IgD-negative memory B cell (primary cell): ENCODE measurements at regions not wholly inside any gene's neighbourhood (a gene's known extent, or its start where the extent isn't known, plus 50 kb on each side); places are given as distances from the start of the nearest gene placed in this dataset.
A peak's percentile ranks its signal among the peaks of the same experiment; 100 is the strongest.

ENCODE experiments used
- H3K27ac Mint-ChIP-seq, 3 donors: one replicate each; pipeline ENCODE4 v1.8.0; 2020 to 2022; ENCODE audit warnings: mild to moderate bottlenecking in 3 of 3, mixed read lengths in 3 of 3, moderate library complexity in 1 of 3
- H3K27me3 Mint-ChIP-seq: one replicate; pipeline ENCODE4 v1.8.0; 2021; ENCODE audit warnings: mixed read lengths
- H3K36me3 Mint-ChIP-seq: one replicate; pipeline ENCODE4 v1.8.0; 2020; ENCODE audit warnings: mild to moderate bottlenecking, mixed read lengths
- H3K4me1 Mint-ChIP-seq, 3 donors: one replicate each; pipeline ENCODE4 v1.8.0; 2020 to 2022; ENCODE audit warnings: mixed read lengths in 3 of 3, mild to moderate bottlenecking in 1 of 3
- H3K4me3 Mint-ChIP-seq, 4 donors: one replicate each; pipeline ENCODE4 v1.8.0; 2020 to 2022; ENCODE audit warnings: mild to moderate bottlenecking in 4 of 4, mixed read lengths in 4 of 4, moderate library complexity in 3 of 4
- H3K9me3 Mint-ChIP-seq, 3 donors: one replicate each; pipeline ENCODE4 v1.8.0; 2020 to 2021; ENCODE audit warnings: mixed read lengths in 3 of 3, mild to moderate bottlenecking in 1 of 3

DNA sequence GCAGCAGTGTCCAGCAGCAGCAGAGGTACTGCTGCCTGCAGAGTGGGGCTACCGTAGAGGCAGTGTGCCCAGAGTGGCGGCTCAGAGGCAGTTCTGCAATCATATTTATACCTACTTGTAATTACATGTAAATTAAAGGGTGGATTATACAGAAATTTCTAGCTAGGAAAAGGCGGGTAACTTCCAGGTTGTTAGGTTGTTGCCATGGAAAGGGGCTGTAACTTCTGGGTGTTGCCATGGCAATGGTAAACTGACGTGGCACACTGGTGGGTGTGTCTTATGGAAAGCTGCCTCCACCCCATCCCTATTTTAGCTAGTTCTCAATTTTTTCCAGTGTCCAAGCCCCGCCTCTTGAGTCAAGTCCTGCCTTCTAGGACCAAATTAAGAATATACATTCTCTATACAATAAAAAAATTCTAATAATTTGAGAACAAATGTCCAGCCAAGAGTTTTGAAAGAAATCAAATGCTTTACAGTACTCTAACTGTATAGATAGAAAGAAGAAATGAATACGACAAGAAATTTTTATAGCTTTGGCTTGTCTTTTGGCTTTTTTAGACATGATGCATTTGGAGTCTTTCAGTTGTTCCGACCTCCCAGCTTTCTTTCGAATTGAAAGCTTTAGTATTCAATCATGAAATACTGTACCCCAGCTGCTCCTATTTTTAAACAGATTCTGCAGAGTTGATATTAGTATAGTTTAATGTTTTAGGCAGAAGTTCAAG lies 816.6 kb downstream of the DIAPH3 start:
- no peaks in the 10 kb centered on the region for H3K9me3 Mint-ChIP-seq
- H3K4me1 Mint-ChIP-seq = no peaks in the 10 kb centered on the region
- H3K36me3 Mint-ChIP-seq = no peaks in the 10 kb centered on the region
- no peak overlapping the region for H3K27ac Mint-ChIP-seq
- H3K27me3 Mint-ChIP-seq = no peaks in the 10 kb centered on the region
- no peak overlapping the region for H3K4me3 Mint-ChIP-seq

DNA sequence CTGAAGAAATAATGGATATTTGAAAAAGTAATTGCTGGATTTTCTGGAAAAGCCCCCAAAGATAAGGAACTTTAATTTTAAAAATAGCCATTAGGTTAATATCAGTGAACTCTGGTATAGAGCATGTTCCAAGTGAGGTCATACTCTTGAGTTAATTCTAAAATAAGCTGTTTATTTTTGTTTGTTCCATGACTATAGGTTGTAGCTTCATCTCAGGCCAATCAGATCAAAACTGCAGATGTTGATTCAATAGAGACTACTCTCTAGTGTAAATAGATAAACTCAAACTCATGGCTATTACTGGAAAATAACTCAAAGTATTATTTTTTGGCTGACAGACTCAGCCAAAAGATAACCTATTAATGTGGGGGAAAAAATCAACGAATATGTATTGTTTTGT lies 815.1 kb downstream of the DIAPH3 start:
- Mint-ChIP-seq H3K27ac (no peak overlapping the region), H3K4me3 (no peak overlapping the region), H3K4me1 (no peaks in the 10 kb centered on the region), H3K27me3 (no peaks in the 10 kb centered on the region), H3K36me3 (no peaks in the 10 kb centered on the region), H3K9me3 (no peaks in the 10 kb centered on the region)

DNA sequence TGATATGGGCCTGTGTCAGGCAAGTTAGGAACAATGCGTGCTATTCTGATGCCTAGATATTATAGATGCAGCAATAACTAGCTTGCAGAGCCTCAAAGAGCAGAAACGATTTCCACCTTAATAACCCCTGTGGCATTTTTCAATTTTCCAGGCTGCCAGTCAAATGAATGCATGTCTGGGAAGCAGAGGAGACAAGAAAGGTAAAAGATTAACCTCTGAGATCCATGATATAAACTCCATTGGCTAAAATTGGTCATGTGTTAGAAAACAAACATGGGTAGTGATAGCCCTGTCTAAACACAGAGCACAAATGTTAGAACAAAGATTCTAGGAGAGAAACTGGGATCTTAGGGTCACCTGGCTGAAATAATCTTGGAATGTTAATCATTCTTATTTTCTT lies 811.1 kb downstream of the DIAPH3 start:
- Mint-ChIP-seq H3K27ac (no peak overlapping the region), H3K9me3 (peaks cover 0 to 1% (median 0%) of the 10 kb centered on the region in 3 donors), H3K27me3 (no peaks in the 10 kb centered on the region), H3K36me3 (no peaks in the 10 kb centered on the region), H3K4me3 (no peak overlapping the region), H3K4me1 (no peaks in the 10 kb centered on the region)

GRCh38 chr13:59354665-59355369 lies 808.9 kb downstream of the DIAPH3 start:
- Mint-ChIP-seq H3K27ac (no peak overlapping the region), H3K36me3 (no peaks in the 10 kb centered on the region), H3K4me1 (peaks cover 0 to 1% (median 0%) of the 10 kb centered on the region in 3 donors), H3K4me3 (no peak overlapping the region), H3K27me3 (no peaks in the 10 kb centered on the region), H3K9me3 (peaks cover 0 to 1% (median 0%) of the 10 kb centered on the region in 3 donors)

- Mint-ChIP-seq H3K36me3 (no peaks in the 10 kb centered on the region), H3K4me3 (no peak overlapping the region), H3K27ac (peak overlapping the region in 1 of 3 donors; percentile 25), H3K9me3 (peaks cover 0 to 1% (median 0%) of the 10 kb centered on the region in 3 donors), H3K4me1 (peaks cover 0 to 1% (median 0%) of the 10 kb centered on the region in 3 donors), H3K27me3 (no peaks in the 10 kb centered on the region)
These were observed 807.1 kb downstream of the DIAPH3 start for GRCh38 chr13:59356607-59357006.

- Mint-ChIP-seq H3K4me3 (no peak overlapping the region), H3K27ac (no peak overlapping the region), H3K27me3 (no peaks in the 10 kb centered on the region), H3K36me3 (no peaks in the 10 kb centered on the region), H3K9me3 (peaks cover 0 to 1% (median 0%) of the 10 kb centered on the region in 3 donors), H3K4me1 (peaks cover 0 to 1% (median 0%) of the 10 kb centered on the region in 3 donors)
These were observed 805.7 kb downstream of the DIAPH3 start for GRCh38 chr13:59358014-59358413.

GRCh38 chr13:59360108-59360507 lies 803.6 kb downstream of the DIAPH3 start:
- Mint-ChIP-seq H3K4me3 (no peak overlapping the region), H3K36me3 (no peaks in the 10 kb centered on the region), H3K27ac (no peak overlapping the region), H3K4me1 (peaks cover 0 to 1% (median 0%) of the 10 kb centered on the region in 3 donors), H3K27me3 (no peaks in the 10 kb centered on the region), H3K9me3 (no peaks in the 10 kb centered on the region)

DNA sequence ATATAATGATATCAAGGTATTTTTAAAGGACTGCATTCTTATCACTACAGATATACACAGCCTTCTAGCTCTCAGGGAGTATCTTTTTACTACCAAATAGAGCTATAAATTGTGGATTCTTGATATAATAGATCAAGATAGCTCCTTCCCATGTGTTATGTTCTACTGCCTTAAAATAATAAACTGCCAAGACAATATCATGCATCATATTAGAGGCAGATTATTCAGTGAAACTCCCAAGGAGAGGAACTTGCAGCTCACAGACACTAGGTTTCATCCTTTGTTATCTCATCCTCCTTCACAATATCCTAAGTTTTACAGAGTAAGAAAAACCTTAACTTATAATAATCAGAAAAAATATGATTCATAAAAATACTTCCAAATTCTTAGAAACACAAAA lies 802.8 kb downstream of the DIAPH3 start:
- peaks cover 0 to 1% (median 0%) of the 10 kb centered on the region in 3 donors for H3K4me1 Mint-ChIP-seq
- H3K4me3 Mint-ChIP-seq = no peak overlapping the region
- no peak overlapping the region for H3K27ac Mint-ChIP-seq
- no peaks in the 10 kb centered on the region for H3K9me3 Mint-ChIP-seq
- H3K27me3 Mint-ChIP-seq = no peaks in the 10 kb centered on the region
- no peaks in the 10 kb centered on the region for H3K36me3 Mint-ChIP-seq

GRCh38 chr13:59363313-59363712 lies 800.4 kb downstream of the DIAPH3 start:
- Mint-ChIP-seq H3K4me3 (no peak overlapping the region), H3K9me3 (no peaks in the 10 kb centered on the region), H3K27ac (no peak overlapping the region)

DNA sequence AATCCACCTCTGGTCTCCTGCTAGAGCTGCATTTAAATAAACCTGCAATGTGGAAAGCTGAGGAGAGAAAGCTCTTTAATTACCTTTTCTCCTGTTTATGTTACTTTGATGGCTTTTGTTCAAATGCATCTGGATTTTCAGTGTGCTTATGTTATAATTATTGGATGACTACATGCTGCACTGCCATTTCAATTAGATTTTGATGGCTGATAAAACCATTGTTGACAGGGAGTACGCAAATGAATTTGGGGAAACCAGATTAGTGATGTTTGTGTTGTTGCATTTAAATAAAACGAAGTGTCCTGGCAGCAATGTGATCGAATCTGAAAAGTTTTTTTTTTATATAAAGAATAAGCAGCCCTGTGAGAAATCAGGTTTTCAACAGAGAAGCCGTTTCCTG lies 799.8 kb downstream of the DIAPH3 start:
- no peaks in the 10 kb centered on the region for H3K9me3 Mint-ChIP-seq
- no peaks in the 10 kb centered on the region for H3K36me3 Mint-ChIP-seq
- H3K4me1 Mint-ChIP-seq = peaks cover 0 to 1% (median 0%) of the 10 kb centered on the region in 3 donors
- no peak overlapping the region for H3K27ac Mint-ChIP-seq
- no peaks in the 10 kb centered on the region for H3K27me3 Mint-ChIP-seq
- H3K4me3 Mint-ChIP-seq = no peak overlapping the region

More at GRCh38 chr13:59363313-59363712, 800.4 kb downstream of the DIAPH3 start:
- Mint-ChIP-seq H3K4me1 (peaks cover 0 to 1% (median 0%) of the 10 kb centered on the region in 3 donors), H3K36me3 (no peaks in the 10 kb centered on the region), H3K27me3 (no peaks in the 10 kb centered on the region)

GRCh38 chr13:59364641-59365085 lies 799.1 kb downstream of the DIAPH3 start:
- Mint-ChIP-seq H3K36me3 (no peaks in the 10 kb centered on the region), H3K27me3 (no peaks in the 10 kb centered on the region), H3K4me3 (no peak overlapping the region), H3K27ac (no peak overlapping the region), H3K9me3 (no peaks in the 10 kb centered on the region), H3K4me1 (no peaks in the 10 kb centered on the region)

DNA sequence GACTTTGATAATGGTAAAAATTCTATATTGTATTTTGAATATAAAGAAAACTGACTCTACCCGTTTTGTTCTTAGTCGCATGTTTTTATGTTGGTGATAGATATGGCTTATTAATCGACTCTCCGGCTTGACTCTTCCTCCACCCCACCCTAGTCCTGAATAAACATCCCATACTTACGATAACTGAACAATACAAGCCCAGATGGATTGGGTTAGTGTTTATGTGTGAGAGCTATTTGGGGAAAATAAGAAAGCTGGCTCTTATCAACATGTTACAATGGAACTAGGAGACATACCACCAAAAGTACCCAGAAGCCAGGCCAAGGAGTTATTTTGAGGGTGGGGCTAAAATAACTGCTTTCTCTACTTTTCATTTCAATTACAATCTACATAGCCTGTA lies 796.3 kb downstream of the DIAPH3 start:
- Mint-ChIP-seq H3K4me3 (no peak overlapping the region), H3K27ac (no peak overlapping the region), H3K4me1 (no peaks in the 10 kb centered on the region), H3K36me3 (no peaks in the 10 kb centered on the region), H3K9me3 (peaks cover 0 to 2% (median 0%) of the 10 kb centered on the region in 3 donors), H3K27me3 (no peaks in the 10 kb centered on the region)

- H3K27me3 Mint-ChIP-seq = no peaks in the 10 kb centered on the region
- H3K4me3 Mint-ChIP-seq = no peak overlapping the region
- H3K27ac Mint-ChIP-seq = no peak overlapping the region
- H3K36me3 Mint-ChIP-seq = no peaks in the 10 kb centered on the region
- peaks cover 0 to 2% (median 0%) of the 10 kb centered on the region in 3 donors for H3K9me3 Mint-ChIP-seq
- no peaks in the 10 kb centered on the region for H3K4me1 Mint-ChIP-seq
These were observed 795.8 kb downstream of the DIAPH3 start for GRCh38 chr13:59367904-59368303.

DNA sequence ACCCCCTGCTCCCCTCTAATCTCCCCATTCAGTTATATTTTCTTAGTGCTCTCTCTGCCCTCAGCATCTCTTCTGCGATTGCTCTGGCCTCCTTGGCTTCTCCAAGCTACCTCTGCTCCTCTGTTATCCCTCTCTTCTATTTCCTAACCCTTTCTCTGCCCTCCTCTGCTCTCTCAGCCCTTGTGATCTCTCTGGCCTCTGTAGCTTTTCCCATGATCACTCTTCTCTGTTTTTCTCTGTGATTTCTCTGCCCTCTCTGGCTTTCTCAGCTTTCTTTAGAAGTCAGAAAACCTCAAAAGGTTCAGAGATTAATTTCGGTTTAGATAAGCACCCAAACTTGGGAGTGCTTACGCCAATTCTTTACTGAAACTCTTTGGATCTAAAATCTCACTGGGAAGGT lies 795.0 kb downstream of the DIAPH3 start:
- no peaks in the 10 kb centered on the region for H3K36me3 Mint-ChIP-seq
- H3K4me3 Mint-ChIP-seq = no peak overlapping the region
- no peaks in the 10 kb centered on the region for H3K4me1 Mint-ChIP-seq
- no peaks in the 10 kb centered on the region for H3K27me3 Mint-ChIP-seq
- H3K9me3 Mint-ChIP-seq = peaks cover 0 to 2% (median 0%) of the 10 kb centered on the region in 3 donors
- no peak overlapping the region for H3K27ac Mint-ChIP-seq

DNA sequence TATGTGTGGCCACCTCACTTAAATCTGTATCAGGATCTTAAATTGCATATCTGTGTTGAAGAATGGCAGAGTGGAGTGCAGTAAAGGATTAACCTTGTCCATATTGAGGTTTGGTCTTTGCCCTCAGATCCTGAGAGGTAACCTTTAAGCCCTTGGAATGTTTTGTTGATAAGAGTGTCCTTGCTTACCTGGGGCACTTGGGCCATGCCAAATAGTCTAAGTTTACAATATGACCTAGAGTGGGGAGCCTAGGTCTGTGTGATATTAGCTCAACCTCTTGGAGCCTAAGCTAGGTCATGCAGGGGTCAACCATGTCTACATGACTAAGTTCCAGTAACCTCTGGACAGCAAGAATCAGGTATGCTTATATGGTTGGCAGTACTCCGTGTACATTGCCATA lies 792.5 kb downstream of the DIAPH3 start:
- H3K27ac Mint-ChIP-seq = no peak overlapping the region
- H3K4me1 Mint-ChIP-seq = no peaks in the 10 kb centered on the region
- H3K27me3 Mint-ChIP-seq = peaks cover 4% of the 10 kb centered on the region
- peaks cover 0 to 5% (median 0%) of the 10 kb centered on the region in 3 donors for H3K9me3 Mint-ChIP-seq
- H3K4me3 Mint-ChIP-seq = no peak overlapping the region
- H3K36me3 Mint-ChIP-seq = no peaks in the 10 kb centered on the region

GRCh38 chr13:59373341-59373740 lies 790.4 kb downstream of the DIAPH3 start:
- peaks cover 2 to 7% (median 3%) of the 10 kb centered on the region in 3 donors for H3K9me3 Mint-ChIP-seq

More at GRCh38 chr13:59373341-59373740, 790.4 kb downstream of the DIAPH3 start:
- no peaks in the 10 kb centered on the region for H3K4me1 Mint-ChIP-seq
- H3K27ac Mint-ChIP-seq = no peak overlapping the region
- H3K4me3 Mint-ChIP-seq = no peak overlapping the region
- H3K36me3 Mint-ChIP-seq = no peaks in the 10 kb centered on the region
- H3K27me3 Mint-ChIP-seq = peaks cover 4% of the 10 kb centered on the region
